ENCODE measurements at regions not wholly inside any gene's neighbourhood (a gene's known extent, or its start where the extent isn't known, plus 50 kb on each side); places are given as distances from the start of the nearest gene placed in this dataset.
A peak's percentile ranks its signal among the peaks of the same experiment; 100 is the strongest.

- BruUV-seq (replicated peaks) = no TSS peak
- intact Hi-C loops (cut with micrococcal nuclease; ENCODE audit: unreplicated experiment) = no loop called here
- Histone ChIP-seq H3K4me1 (no peaks in the 10 kb centered on the region), H3K9me3 (peaks cover 8% of the 10 kb centered on the region; the same call in 1 of the 2 replicates), H3K36me3 (ENCODE audit: control insufficient read depth, insufficient read depth, low read length) (no peaks in the 10 kb centered on the region), H3K4me3 (ENCODE audit: low read depth, low read length) (no peak overlapping the region), H3K27me3 (replicated peaks; ENCODE audit: control insufficient read depth, insufficient read depth, low read length) (no peaks in the 10 kb centered on the region)
- POLR2A ChIA-PET = no interaction called here
- no peak for DNase-seq
- no peak overlapping the region for H3K27ac Mint-ChIP-seq (ENCODE audit: unreplicated experiment)
- TF ChIP-seq CTCF (IDR thresholded peaks at IDR 0.05; ENCODE audit: insufficient read depth in 1 of 2, low read depth in 1 of 2, low read length in 1 of 2, severe bottlenecking in 1 of 2, unreplicated experiment in 1 of 2) = no peak
- no peaks in the 10 kb centered on the region for H3K9me3 Mint-ChIP-seq (ENCODE audit: unreplicated experiment)
- no peaks in the 10 kb centered on the region for H3K36me3 Mint-ChIP-seq (ENCODE audit: insufficient read depth, unreplicated experiment)
- H3K4me1 Mint-ChIP-seq (ENCODE audit: low read depth, unreplicated experiment) = no peaks in the 10 kb centered on the region
- CTCF ChIA-PET = no interaction called here
- H3K4me3 Mint-ChIP-seq (ENCODE audit: unreplicated experiment) = no peak overlapping the region
- H3K27me3 Mint-ChIP-seq (ENCODE audit: insufficient read depth, unreplicated experiment) = peaks cover 2% of the 10 kb centered on the region
Measured at GRCh38 chr5:8828596-8829322, 717.1 kb downstream of the SEMA5A start.

DNA sequence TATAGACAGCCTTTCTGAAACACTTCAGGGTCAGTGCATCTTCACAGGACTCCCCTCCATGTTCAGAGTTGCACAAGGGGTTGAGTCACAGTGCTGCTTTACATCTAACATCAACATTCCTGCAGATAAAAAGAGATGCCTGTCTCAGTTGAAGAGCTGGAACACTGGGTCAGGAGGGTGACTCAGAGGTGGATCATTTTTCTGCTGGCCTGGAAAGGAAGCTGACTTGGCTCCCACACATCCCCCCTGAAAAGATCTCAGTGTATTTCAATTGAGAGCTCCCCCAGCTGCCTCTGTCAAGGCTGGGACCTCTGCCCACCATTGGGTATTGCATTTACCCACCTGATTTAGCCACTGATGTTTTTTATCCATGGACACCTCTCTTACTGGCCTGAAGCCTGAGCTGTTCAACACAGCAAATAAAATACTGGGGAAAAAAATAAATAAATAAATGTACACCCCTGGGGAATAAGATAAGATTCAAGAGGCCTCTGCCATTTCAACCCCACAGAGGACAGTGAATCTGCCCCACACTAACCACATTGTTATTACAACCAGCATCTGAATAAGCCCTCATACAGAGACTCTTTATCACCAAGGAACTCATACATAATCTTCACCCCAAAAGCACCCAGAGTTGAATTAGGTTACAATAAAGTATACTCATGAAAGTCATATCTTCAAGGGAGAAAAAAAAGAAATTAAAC, 716.4 kb downstream of the SEMA5A start:
- POLR2A ChIA-PET = no interaction called here
- Mint-ChIP-seq H3K27me3 (ENCODE audit: insufficient read depth, unreplicated experiment) (peaks cover 2% of the 10 kb centered on the region), H3K4me3 (ENCODE audit: unreplicated experiment) (no peak overlapping the region), H3K4me1 (ENCODE audit: low read depth, unreplicated experiment) (no peaks in the 10 kb centered on the region), H3K36me3 (ENCODE audit: insufficient read depth, unreplicated experiment) (no peaks in the 10 kb centered on the region), H3K27ac (ENCODE audit: unreplicated experiment) (no peak overlapping the region), H3K9me3 (ENCODE audit: unreplicated experiment) (no peaks in the 10 kb centered on the region)
- CTCF ChIA-PET = no interaction called here
- intact Hi-C loops (cut with micrococcal nuclease; ENCODE audit: unreplicated experiment) = no loop called here
- no peaks in the 10 kb centered on the region for H3K27me3 ChIP-seq (replicated peaks; ENCODE audit: control insufficient read depth, insufficient read depth, low read length)
- H3K36me3 ChIP-seq (ENCODE audit: control insufficient read depth, insufficient read depth, low read length) = no peaks in the 10 kb centered on the region
- no TSS peak for BruUV-seq (replicated peaks)
- DNase-seq = peak in 1 of 2 experiments; percentile 10
- H3K4me1 ChIP-seq = no peaks in the 10 kb centered on the region
- H3K9me3 ChIP-seq = peaks cover 8% of the 10 kb centered on the region; the same call in 1 of the 2 replicates
- no peak for TF ChIP-seq CTCF (IDR thresholded peaks at IDR 0.05; ENCODE audit: insufficient read depth in 1 of 2, low read depth in 1 of 2, low read length in 1 of 2, severe bottlenecking in 1 of 2, unreplicated experiment in 1 of 2)
- H3K4me3 ChIP-seq (ENCODE audit: low read depth, low read length) = no peak overlapping the region

GRCh38 chr5:8831251-8831650, 714.6 kb downstream of the SEMA5A start:
- Mint-ChIP-seq H3K9me3 (ENCODE audit: unreplicated experiment) (no peaks in the 10 kb centered on the region), H3K27me3 (ENCODE audit: insufficient read depth, unreplicated experiment) (peaks cover 2% of the 10 kb centered on the region), H3K4me1 (ENCODE audit: low read depth, unreplicated experiment) (no peaks in the 10 kb centered on the region), H3K27ac (ENCODE audit: unreplicated experiment) (no peak overlapping the region), H3K36me3 (ENCODE audit: insufficient read depth, unreplicated experiment) (no peaks in the 10 kb centered on the region), H3K4me3 (ENCODE audit: unreplicated experiment) (no peak overlapping the region)
- DNase-seq = no peak
- peaks cover 8% of the 10 kb centered on the region; the same call in 1 of the 2 replicates for H3K9me3 ChIP-seq
- H3K36me3 ChIP-seq (ENCODE audit: control insufficient read depth, insufficient read depth, low read length) = no peaks in the 10 kb centered on the region
- no peak for TF ChIP-seq CTCF (IDR thresholded peaks at IDR 0.05; ENCODE audit: insufficient read depth in 1 of 2, low read depth in 1 of 2, low read length in 1 of 2, severe bottlenecking in 1 of 2, unreplicated experiment in 1 of 2)
- no peak overlapping the region for H3K4me3 ChIP-seq (ENCODE audit: low read depth, low read length)
- BruUV-seq (replicated peaks) = no TSS peak
- ChIA-PET CTCF (no interaction called here), POLR2A (no interaction called here)
- no peaks in the 10 kb centered on the region for H3K4me1 ChIP-seq
- intact Hi-C loops (cut with micrococcal nuclease; ENCODE audit: unreplicated experiment) = no loop called here
- H3K27me3 ChIP-seq (replicated peaks; ENCODE audit: control insufficient read depth, insufficient read depth, low read length) = no peaks in the 10 kb centered on the region

Data from Caco-2 (cell line).